Hippocampal formation (tissue), 2 donors: ENCODE measurements at regions not wholly inside any gene's neighbourhood (a gene's known extent, or its start where the extent isn't known, plus 50 kb on each side); places are given as distances from the start of the nearest gene placed in this dataset.

Source experiments
- DNase-seq, 2 donors: peaks; one replicate each; lab custom pipeline; 2025; lab: John Stamatoyannopoulos, UW

DNA sequence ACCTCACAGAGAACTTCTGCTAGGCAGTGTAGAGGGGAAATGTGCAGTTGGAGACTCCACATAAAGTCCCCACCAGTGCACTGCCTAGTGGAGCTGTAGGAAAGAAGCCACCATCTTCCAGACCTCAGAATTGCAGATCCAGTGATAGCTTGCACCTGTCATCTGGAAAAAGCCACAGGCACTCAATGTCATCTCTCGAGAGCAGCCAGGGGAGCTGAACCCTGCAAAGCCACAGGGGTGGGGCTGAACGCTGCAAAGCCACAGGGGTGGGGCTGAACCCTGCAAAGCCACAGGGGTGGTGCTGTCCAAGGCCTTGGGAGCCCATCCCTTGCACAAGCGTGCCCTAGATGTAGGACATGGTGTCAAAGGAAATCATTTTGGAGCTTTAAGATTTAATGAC, 1226.3 kb downstream of the PCDH7 start:
- DNase-seq = no peak

DNA sequence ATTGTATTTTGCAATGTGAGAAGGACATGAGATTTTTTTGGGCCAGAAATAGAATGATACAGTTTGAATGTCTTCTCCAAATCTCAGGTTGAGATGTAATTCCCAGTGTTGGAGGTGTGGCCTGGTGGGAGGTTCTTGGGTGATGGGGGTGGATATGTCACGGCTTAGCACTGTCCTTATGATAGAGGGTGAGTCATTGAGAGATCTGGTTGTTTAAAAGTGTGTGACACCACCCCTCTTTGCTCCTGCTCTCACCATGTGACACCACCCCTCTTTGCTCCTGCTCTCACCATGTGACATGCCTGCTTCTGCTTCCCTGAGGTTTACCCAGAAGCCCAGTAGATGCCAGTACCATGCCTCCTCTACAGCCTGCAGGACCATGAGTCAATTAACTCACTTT, 1226.9 kb downstream of the PCDH7 start:
- DNase-seq = no peak

DNA sequence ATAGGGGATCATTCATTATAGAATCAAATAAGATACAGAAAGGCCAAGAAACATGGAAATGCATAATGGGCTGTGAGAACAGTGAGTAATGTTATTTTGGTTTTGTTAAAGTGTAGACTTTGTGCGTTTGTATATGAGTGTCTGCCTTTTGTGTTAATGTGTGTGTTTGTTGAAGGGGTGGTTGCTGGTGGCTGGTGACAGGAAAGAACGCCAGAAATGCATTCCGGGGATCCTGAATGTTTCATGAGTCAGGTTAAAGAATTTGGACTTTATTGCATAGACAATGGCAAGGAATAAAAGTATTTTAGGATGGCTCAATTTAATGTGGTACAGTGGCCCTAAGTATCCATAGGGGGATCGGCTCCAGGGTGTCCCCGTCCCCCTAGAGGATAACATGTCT, 1228.9 kb downstream of the PCDH7 start:
- DNase-seq = no peak

DNA sequence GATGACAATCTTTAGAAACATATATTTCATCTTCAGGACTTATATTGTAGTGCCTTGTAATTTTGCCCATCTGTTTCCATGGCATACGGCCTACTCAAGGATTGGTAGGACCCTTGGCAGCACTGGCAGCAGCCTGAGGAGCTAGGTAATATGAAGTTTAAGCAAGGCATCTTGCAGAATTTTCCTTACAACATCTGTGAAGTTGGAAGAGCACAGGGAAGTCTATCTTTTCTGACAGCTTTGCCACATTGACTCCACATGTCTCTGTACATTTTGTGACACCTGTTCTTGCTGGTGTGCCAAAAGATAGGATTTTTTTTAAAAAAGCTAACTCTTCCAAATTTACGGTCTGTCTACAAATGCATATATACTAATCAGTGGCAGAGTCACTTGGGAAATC, 1235.2 kb downstream of the PCDH7 start:
- DNase-seq = no peak

DNA sequence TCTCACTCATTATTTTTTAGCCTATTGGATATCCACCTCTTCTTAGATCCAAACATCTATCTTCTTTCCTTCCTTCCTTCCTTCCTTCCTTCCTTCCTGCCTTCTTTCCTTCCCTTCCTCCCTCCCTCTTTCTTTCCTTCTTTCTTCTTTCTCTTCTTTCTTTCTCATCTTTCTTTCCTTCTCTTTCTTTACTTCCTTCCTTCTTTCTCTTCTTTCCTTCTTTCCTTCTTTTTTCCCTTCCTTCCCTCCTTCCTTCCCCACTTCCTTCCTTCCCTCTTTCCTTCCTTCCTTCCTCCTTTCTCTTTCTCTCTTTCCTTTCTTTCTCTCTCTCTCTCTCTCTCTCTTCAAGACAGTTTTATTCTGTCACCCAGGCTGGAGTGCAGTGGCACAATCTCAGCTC, 1239.8 kb downstream of the PCDH7 start:
- DNase-seq = no peak

DNA sequence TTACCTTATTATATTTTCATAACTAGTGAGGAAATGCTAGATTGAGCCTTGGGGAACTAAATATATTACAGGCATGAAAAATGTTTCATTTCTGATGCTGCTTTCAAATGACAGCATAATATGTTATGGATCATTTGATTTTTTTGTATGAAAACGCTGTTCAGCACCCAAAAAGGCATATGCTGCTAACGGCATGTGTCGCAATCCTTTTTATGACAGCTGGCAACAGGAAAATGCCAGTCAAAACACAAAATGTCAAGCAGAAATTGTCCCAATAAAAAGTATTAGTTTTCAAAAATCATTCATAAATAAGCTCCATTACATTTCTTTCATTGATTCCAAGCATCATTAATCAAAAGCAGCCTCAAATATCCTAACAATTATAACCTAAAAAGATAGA, 1244.5 kb downstream of the PCDH7 start:
- DNase-seq = no peak

DNA sequence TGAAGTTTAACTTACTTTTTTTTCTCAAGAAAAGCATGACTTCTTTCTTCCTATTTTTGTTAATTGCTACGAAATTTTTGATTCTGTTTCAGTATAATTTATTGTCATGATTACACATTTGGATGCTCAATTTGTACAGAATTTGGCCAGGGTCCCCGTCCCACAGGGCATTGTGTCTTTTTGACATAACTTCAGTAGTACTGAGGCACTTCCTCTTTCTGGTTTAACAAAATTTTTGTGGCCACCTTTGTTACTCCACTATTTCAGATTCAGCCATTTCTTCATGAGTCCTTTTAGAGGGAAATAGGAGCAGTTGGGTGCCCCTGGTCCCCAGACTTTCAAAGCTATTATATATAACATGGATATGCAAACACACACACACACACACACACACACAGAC, 1248.7 kb downstream of the PCDH7 start:
- no peak for DNase-seq

DNA sequence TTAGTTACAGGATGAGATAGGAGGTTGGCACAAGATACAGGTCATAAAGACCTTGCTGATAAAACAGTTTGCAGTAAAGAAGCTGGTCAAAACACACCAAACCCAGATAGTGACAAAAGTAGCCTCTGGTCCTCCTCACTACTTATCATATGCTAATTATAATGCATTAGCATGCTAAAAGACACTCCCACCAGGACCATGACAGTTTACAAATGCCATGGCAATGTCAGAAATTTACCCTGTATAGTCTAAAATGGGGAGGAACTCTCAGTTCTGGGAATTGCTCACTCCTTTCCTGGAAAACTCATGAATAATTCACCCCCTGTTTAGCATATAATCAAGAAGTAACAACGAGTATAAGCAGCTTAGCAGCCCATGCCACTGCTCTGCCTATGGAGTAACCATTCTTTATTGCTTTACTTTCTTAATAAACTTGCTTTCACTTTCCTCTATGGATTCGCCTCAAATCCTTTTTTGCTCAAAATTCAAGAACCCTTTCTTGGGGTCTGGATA, 1254.4 kb downstream of the PCDH7 start:
- no peak for DNase-seq

DNA sequence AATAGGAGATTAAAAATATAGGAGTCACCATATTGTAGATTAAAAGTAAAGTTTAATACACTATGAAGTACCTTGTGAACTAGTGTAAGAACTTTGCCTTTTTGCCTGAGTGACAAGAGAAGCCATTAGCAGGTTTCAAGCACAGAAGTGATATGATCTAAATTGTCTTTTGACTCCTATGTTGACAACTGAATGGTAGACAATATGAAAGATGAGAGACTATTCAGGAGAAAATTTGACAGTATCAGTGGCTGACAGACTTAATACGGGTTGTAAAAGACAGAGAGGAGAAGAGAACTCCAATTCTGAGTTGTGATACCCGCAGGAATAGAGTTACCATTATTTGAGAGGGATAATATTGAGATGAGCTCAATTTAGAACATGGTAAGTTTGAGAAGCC, 1259.8 kb downstream of the PCDH7 start:
- no peak for DNase-seq

DNA sequence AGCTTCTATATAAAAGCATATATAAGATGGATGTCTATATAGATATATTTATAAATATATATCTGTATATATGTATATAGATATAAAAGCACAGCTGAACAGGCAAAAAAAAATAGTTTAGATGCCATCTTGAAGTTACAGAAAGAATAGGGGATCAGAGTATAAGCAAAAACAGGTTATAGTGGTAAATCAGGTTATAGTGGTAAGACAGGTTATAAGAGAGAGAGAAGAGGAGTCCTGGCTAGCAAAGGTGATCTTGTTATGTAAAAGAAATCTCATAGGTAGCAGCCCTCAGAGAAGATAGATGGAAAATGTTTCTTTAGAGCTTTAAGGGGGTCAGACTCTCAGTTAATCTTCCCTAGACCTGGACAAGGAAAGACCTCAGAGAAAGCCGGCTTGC, 1263.1 kb downstream of the PCDH7 start:
- DNase-seq = no peak

DNA sequence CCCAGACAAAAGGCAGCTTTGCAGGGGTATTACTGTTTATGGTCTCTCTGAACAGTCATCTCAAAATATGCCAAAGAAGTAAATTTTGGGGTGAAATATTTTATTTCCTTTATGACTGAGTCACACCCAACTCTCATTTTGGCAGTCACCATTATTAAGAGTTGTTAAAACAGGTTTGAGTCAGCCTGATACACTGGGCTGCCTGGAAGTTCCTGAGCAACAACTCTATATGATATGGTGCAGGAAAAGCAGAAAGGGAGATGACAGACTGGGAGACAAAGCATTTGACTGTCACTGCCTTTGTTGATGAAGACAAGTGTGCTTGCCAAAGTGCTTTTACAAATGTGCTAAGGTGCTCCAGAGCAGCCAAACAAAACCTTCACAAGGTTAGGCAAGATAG, 1263.5 kb downstream of the PCDH7 start:
- DNase-seq = no peak

DNA sequence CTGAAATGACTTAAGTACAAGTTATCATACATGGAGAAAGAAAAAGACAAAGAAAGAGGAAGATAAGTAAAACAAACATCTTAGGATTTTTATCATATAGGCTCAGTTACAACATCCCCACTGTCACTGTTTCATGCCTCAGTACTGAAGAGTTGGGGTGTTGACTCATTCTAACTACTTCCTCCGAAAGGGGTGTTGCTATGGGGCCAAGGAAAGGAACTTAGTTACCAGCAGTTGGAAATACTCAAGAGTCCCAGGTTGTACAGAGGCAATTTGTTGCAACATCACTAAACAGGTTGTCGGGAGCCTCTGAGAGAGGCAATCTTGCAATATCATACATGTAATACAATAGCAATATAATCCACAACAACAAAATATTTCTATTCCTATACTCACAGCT, 1264.7 kb downstream of the PCDH7 start:
- DNase-seq = no peak

DNA sequence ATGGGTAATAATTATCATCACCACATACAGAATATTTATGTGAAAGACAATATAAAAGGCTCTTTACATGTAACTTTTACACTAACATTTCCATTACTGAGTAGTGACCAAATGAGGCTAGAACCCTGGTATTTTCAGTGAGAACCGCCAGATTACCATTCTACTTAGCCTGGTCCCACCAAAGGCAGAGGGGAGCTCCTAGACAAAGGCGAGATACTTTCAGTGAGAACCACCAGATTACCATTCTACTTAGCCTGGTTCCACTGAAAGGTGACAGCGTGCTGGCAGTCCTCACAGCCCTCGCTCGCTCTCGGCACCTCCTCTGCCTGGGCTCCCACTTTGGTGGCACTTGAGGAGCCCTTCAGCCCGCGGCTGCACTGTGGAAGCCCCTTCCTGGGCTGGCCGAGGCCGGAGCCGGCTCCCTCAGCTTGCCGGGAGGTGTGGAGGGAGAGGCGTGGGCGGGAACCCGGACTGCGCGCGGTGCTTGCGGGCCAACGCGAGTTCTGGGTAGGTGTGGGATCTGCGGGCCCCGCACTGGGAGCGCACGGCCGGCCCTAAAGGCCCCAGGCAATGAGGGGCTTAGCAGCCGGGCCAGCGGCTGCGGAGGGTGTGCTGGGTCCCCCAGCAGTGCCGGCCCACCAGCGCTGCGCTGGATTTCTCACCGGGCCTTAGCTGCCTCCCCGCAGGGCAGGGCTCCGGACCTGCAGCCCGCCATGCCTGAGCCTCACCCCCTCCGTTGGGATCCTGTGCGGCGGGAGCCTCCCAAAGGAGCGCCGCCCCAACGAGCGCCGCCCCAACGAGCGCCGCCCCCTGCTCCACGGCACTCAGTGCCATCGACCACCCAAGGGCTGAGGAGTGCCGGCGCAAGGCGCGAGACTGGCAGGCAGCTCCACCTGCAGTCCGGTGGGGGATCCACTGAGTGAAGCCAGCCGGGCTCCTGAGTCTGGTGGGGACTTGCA, 1276.1 kb downstream of the PCDH7 start:
- DNase-seq = no peak

DNA sequence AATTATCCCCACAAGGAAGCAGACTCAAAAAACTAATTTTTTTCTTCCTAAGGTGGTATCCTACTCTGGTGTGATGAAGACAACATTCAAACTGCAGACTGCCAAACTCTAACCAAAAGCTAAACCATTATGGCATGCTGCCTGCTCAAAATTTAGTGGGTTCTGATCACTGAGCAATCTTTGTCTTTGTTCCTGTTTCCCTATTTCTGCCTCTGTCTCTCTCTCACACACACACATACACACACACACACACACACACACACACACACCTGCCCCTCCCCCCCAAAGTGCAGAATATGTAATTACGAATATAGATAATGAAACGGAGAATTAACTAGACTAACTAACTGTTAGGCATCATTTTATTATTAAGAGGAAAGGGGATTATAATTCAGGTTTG, 1278.6 kb downstream of the PCDH7 start:
- DNase-seq = no peak

DNA sequence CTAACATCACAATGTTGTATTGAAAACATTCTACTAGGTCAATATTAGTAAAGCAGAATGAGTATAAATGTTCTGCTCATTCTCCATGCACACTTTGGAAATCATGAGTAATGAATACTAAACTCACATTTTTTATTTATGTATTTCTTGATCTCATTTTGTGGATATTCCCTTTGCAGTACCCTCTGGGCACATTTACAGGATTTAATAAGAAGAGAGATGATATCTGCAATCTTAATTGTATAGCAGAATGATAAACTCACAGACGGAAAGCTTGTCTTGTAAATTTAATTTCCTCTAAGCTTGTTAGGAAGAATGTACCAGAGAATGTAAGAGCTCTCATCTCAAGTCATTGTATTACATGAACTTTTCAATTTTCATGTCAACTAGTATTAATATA, 1279.7 kb downstream of the PCDH7 start:
- DNase-seq = no peak

DNA sequence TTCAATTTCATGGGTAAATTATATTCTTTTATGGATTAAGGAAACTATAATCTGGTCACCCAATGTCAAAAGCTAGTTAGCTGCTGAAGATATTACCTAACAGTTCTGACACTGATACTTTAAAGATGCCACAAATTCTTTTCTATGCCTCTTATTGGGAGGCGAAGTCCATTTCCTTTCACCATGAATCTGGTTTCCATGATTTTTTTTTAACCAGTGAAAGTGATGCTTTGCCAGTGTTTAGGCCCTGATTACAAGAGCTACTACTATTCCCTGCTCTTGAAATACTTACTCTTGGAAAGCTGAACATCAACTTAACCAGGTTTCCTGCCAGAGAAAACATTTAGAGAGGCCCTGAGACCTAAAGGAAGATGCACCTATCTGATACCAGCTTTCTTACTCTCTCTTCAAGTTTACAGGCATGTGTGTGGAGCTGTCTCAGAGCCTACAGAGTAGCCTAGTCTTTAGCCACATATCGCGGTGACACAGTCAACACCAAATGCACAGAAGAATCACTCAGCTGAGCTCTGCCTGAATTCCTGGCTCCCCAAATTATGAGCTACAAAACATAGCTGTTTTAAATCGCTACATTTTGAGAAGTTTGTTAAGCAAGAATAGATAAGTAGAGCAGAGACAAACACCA, 1280.8 kb downstream of the PCDH7 start:
- DNase-seq = no peak

DNA sequence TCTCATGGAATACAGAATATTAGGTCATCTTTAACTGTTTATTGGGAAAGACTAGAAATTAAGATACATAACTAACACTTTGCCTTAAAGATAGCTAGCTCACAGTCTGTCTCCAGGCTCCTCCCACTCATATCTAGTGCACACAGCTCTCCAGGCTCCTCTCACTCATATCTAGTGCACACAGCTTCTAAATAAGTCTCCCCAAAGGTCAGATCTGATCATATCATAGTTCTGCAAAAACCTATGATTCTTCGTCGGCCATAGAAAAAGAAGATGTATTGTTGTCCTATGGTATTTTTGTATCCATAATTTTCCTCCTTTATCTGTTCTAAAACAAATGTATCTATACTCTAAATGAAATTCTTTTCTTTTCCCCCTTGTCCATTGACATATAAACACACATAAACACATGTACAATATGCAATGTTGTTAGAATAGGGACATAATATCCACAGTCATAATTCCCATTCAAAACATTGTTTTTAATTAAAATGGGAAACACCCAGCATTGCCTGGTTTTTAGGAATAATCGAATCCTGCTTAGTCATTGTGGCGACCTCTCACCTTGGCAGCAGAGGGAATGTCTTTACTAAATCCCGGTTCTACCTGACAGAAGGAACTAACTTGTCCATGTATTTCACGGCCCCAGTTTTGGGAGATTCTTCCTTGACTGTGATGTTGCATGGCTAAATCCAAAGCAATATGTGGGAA, 1282.0 kb downstream of the PCDH7 start:
- no peak for DNase-seq

DNA sequence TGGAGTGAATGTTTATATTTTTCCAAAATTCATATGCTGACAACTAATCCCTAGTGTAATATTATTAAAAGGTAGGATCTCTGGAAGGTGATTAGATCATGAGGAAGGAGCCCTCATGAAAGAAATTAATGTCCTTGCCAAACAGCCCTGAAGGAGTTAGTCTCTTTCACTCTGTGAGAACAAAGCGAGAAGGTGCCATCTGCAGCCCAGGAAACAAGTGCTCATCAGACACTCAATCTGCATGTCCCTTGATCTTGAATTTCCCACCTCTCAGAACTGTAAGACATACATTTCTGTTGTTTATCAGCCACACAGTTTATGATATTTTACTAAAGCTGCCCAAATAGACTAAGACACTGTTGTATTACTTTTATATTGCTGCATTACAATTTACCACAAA, 1283.4 kb downstream of the PCDH7 start:
- DNase-seq = no peak

DNA sequence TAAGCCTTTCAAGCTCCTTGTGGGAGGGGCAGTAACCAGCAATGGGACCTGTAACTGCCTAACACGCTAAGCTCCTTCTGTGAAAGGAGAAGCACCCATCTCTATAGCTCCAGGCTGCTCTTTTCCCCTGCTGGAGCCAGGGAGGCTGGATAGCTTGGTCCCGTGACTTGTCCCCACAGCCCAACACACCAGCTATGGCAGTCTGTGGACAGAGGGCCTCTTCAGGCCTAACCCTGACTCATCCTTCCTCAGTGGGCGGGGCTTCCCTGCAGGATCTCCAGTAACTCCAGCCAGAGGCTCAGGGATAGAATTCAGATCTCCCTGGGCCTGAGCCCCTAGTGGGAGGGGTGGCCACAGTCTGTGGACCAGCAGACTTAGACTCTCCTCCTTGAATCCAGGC, 1290.1 kb downstream of the PCDH7 start:
- DNase-seq = no peak

DNA sequence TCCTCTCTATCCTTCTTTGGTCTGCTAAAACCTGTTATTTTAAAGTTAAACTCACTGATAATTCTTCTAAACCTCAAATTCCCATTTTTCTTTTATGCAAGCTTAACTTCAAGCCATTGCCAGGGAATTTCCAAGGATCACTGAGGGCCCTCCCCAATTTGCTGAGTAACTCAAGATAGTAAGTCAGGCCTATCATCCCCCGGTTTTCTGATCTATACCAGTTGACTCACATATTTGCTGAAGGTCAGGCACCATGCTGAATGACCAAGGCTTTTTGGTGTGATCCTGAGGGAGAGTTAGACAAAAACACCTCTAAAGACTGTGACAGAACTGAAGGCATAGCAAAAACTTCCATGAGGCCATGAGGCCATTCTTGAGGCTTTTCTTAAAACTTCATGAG, 1301.9 kb downstream of the PCDH7 start:
- no peak for DNase-seq

DNA sequence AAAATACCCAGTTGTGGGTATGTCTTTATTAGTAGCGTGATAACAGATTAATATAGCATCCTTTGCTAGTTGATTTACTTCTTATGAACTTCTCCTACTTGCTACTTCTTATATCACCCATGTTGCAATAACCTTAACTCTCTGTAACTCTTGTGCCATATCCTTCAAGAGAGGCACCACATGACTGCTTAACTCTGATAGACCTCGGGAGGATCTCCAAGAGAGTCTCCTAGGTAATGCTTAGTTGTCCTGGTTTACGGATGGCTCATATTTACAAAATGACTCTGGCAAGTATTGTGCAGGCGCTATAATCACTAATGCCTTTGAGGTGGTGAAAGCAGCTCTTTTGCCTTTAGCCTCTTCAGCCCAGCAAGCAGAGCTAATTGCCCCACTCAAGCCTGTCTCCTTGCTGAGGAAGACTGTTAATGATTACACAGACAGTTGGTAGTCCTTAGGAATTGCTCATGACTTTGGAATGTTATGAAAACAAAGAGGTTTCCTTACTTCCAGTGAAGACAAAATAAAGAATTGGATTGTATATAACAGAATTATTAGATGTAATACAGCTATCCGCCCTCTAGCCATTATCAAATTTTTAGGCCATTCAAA, 1305.8 kb downstream of the PCDH7 start:
- no peak for DNase-seq

DNA sequence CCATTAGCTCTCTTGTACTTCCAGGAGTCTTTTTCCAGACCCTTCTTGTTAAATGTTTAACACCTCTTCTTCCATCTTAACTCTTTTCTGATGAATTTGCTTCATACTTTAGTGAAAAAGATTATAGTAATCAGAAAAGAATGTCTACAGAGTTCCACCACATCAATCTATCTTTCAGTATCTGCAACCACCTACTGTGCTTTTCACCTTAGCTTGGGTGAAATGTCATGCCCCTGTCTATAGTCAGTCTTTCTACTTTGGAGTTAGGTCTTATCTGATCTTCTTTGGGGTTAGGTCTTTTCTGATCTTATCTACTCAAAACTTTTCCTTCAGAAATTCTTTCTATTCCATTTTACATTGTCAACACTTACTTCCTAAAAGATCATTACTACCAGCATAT, 1310.2 kb downstream of the PCDH7 start:
- DNase-seq = no peak
